ENCODE measurements at regions not wholly inside any gene's neighbourhood (a gene's known extent, or its start where the extent isn't known, plus 50 kb on each side); places are given as distances from the start of the nearest gene placed in this dataset.

GRCh38 chrX:20481632-20482031 lies 214.9 kb upstream of the RPS6KA3 start:
- no peak for DNase-seq (ENCODE audit: low spot score)

- no peak for DNase-seq (ENCODE audit: low spot score)
Observed at GRCh38 chrX:20479896-20480295, 213.2 kb upstream of the RPS6KA3 start.

DNA sequence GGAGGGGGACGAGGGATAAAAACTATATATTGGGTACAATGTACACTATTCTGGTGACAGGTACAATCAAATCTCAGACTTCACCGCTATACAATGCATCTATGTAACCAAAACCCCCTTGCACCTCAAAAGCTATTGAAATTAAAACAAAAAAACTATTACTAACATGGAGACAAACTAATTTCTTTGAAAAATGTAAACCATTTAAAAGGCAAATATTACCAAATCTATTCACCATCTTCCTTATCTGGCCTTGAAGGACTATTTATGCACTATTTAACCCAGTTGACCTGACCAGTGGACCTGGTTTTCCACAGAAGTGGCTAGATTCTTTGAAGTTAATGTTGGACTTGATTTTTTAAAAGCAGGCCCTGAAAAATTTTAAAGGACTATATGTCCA lies 212.3 kb upstream of the RPS6KA3 start:
- no peak for DNase-seq (ENCODE audit: low spot score)

DNA sequence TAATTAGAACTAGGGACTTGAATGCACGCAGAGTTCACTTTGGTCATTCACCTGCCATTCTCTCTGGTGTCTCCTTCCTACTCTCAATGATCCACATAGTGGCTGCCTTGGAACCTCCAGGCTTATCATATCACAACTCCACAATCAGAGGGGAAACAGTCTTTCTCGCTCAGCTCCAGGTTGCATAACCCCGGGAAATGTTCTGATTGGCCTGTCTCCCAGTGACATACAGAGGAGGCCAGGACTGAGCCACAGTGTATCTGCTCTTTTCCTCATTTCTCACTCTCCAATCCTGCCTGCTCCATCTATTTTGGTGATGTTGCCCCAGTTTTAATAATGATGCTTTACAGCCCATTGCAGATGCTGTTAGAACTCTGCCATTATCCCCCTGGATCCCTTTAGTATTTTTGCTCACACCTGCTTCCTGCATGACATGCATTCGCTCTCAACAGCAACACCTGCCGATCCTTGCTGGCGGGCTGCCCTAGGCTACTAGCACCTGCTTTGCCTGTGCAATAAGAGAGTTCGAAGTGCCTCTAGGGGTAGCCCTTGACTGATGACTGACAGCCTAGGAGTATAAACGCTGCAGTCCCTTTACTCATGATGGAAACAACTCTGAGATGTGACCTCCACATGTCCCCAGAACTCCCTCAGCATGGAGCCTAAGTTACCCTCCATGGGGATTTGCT lies 211.3 kb upstream of the RPS6KA3 start:
- DNase-seq (ENCODE audit: low spot score), result no peak

GRCh38 chrX:20477219-20477618 lies 210.5 kb upstream of the RPS6KA3 start:
- no peak for DNase-seq (ENCODE audit: low spot score)

GRCh38 chrX:20472620-20473258 lies 206.0 kb upstream of the RPS6KA3 start:
- DNase-seq (ENCODE audit: low spot score), result no peak

DNA sequence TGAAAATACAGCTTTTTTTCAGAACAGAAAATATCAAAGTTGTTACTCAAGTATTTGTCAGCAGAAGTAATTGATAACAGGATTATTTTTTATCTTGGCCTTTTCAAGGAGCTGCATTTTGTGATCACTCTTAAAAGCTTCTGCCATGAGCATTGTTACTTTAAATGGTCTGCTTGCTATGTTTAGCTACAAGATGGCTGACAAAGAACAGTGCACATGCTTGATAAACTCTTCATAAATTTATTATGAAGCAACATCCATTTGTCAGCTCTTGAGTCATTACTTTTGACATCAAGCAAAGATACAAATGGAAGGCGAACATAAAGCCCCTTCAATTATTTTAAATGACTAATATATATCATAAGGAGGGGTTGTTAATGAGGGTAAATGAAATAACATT lies 205.4 kb upstream of the RPS6KA3 start:
- DNase-seq (ENCODE audit: low spot score), result no peak

DNA sequence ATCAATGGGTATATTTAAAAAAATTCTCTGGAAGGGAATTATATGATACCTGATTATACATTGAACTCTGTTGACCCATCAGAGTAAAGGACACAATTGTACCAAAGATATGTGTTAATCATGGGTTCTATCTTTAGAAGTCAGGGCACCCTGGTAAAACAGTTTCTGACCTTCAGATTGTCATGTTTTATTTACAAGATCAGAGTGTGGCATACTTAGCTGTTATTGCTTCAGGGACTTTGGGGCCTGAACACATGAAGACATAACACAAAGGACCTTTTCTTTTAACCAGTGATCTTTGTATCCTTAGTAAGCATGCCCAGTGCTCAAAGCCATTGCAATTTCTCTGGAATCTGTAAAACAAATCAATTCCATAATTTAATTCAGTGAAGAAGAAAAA lies 204.8 kb upstream of the RPS6KA3 start:
- no peak for DNase-seq (ENCODE audit: low spot score)

GRCh38 chrX:20463296-20464075 lies 196.8 kb upstream of the RPS6KA3 start:
- DNase-seq (ENCODE audit: low spot score), result no peak

- DNase-seq (ENCODE audit: low spot score), result no peak
Observed at GRCh38 chrX:20461576-20461975, 194.9 kb upstream of the RPS6KA3 start.

DNA sequence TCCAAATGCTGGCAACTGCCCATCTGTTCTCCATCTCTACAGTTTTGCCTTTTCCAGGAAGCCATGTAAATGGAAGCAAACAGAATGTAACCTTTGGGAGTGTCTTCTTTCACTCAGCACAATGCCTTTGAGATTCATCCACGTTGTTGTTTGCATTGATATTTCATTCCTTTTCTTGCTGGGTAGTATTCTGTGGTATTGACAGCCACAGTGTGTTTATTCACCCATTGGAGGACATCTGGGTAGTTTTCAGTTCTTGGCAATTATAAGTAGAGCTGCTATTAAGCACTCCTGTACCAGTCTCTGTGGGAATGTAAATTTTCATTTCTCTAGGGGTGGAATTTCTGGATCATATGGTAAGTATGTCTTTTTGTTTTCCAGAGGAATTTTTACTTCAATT lies 194.3 kb upstream of the RPS6KA3 start:
- no peak for DNase-seq (ENCODE audit: low spot score)

GRCh38 chrX:20459410-20460350 lies 193.0 kb upstream of the RPS6KA3 start:
- no peak for DNase-seq (ENCODE audit: low spot score)

GRCh38 chrX:20456971-20457370 lies 190.3 kb upstream of the RPS6KA3 start:
- no peak for DNase-seq (ENCODE audit: low spot score)

DNA sequence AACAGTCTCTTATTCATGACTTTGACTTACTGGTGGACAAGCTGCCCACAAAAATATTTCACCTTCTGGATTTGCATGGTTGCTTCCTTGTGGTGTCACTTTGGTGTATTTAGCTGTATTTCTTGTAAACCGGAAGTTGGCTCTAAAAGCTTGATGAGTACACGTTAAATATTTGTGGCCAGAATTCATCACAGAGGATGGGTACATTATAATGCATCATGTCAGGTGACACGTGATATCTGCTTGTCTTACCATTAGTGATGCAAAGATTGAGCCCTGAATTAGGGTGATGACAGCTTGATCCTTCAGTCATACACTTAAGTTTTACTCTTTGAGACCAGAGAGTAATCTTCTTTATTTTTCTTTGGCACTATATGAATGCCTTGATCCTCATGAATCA lies 188.3 kb upstream of the RPS6KA3 start:
- no peak for DNase-seq (ENCODE audit: low spot score)

- DNase-seq (ENCODE audit: low spot score), result no peak
Observed at GRCh38 chrX:20454117-20454516, 187.4 kb upstream of the RPS6KA3 start.

- no peak for DNase-seq (ENCODE audit: low spot score)
Observed at GRCh38 chrX:20452487-20452886, 185.8 kb upstream of the RPS6KA3 start.

GRCh38 chrX:20451929-20452328 lies 185.2 kb upstream of the RPS6KA3 start:
- no peak for DNase-seq (ENCODE audit: low spot score)

DNA sequence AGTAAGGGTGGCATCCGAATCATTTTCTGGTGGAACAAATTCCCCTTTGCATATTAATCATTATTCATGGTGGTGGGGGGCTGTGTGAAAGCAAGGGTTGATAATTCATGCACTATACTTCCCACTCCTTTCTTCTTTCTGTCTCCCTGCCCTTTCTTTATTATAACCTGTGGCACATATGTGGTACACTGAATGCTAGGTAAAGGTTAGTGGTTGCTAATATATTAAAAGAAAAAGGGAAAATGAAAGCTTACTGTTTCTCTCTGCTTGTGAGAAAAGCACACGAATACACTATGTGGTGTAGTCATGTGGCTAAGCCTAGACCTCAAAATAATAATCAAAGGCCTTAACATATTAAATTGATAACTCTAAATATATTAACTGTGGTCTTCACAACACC lies 178.4 kb upstream of the RPS6KA3 start:
- DNase-seq (ENCODE audit: low spot score), result no peak

GRCh38 chrX:20442597-20442996 lies 175.9 kb upstream of the RPS6KA3 start:
- DNase-seq (ENCODE audit: low spot score), result peak; percentile 90

DNA sequence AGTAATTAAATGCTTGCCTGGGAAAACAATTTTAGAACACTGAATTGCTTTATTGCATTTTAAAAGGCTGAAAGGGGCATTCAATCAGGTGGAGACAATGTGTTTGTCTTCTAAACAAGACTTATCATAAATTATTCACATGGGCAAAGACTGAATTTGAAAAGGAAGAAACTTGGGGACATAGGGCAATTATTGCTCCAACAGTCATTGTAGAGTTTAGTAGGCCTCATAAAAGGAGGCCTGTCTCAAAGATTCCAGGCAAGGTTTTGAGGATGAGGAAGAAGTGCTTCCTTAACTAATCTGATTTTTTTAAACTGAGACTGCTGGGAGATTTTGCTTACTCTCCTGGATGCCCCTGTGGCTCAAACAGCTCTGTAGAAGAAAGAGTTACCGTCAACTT lies 174.4 kb upstream of the RPS6KA3 start:
- no peak for DNase-seq (ENCODE audit: low spot score)

- no peak for DNase-seq (ENCODE audit: low spot score)
Observed at GRCh38 chrX:20438871-20439526, 172.3 kb upstream of the RPS6KA3 start.

Measured in mesenteric fat pad (tissue), 1 donor.